ENCODE measurements at regions not wholly inside any gene's neighbourhood (a gene's known extent, or its start where the extent isn't known, plus 50 kb on each side); places are given as distances from the start of the nearest gene placed in this dataset.

DNA sequence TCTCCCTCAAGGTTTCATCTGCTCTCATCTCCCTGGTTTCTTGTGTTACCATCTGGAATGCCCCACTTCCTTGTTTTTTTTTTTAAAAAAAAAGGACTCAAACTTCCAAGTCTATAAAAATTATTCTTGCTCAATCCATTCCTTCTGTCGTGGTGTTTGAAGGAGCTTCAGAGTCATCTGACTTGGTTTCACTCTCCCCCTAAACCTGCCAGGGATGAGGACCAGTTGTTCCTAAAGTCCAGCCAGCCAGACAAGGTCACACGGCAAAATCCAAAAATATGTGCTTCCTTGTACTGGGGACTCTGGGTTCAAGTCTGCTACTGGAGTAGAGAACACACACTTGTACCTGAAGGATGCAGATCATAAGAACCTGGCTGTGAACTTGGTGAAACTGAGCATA lies 84.5 kb upstream of the GPM6B start:
- no peak overlapping the region for H3K27ac ChIP-seq
- TF ChIP-seq, protein P1, sequence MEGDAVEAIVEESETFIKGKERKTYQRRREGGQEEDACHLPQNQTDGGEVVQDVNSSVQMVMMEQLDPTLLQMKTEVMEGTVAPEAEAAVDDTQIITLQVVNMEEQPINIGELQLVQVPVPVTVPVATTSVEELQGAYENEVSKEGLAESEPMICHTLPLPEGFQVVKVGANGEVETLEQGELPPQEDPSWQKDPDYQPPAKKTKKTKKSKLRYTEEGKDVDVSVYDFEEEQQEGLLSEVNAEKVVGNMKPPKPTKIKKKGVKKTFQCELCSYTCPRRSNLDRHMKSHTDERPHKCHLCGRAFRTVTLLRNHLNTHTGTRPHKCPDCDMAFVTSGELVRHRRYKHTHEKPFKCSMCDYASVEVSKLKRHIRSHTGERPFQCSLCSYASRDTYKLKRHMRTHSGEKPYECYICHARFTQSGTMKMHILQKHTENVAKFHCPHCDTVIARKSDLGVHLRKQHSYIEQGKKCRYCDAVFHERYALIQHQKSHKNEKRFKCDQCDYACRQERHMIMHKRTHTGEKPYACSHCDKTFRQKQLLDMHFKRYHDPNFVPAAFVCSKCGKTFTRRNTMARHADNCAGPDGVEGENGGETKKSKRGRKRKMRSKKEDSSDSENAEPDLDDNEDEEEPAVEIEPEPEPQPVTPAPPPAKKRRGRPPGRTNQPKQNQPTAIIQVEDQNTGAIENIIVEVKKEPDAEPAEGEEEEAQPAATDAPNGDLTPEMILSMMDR (IDR thresholded peaks at IDR 0.05; ENCODE audit: low read depth, low read length, missing control alignments), result no peak
- H3K4me3 ChIP-seq (ENCODE audit: low read depth, low read length), result no peak overlapping the region
- H3K27me3 ChIP-seq (replicated peaks), result no peaks in the 10 kb centered on the region
- H3K36me3 ChIP-seq (replicated peaks), result no peaks in the 10 kb centered on the region
- DNase-seq, result no peak
- in situ Hi-C loops (cut with HindIII; ENCODE audit: low pct_ligation_motif_present, low sequenced_read_pairs), result no loop called here

DNA sequence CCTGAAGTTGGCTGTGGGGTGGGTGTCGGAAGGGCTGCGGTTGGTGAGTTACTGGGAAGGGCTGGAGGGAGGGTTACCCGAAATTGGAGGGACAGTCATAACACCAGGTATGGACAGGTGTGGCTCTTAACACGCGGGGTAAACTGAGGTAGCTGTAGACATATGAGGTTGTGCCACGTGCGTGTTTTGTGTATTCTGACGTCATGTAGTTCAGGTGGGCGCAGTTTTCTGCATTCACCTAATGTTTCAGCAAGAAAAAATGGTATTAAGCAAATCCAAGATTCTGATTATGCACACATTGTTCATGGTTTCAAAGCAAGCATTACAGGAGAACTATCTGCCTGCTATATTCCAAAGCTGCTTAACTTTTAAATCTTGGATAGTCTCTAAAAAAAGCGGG lies 83.5 kb upstream of the GPM6B start:
- no peak for DNase-seq

DNA sequence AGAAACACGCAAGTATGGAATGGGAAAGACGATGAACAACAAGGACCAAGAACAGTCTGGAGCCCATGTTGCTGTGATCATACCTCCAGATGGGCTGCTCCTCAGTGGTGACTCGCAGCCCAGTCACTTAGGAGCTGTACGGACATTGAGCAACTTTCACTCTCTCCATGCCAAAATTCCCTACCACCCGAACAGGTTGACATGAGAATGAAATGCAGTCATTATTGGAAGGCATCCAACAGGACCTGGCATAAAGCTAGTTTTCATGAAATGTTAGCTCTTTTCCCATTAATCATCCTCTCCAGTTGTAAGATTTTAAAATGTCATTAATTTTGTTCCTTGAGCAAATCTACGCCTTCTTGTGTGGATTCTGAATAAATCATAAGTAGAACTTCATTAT lies 82.7 kb upstream of the GPM6B start:
- in situ Hi-C loops (cut with HindIII; ENCODE audit: low pct_ligation_motif_present, low sequenced_read_pairs), result no loop called here
- peak; percentile 73 for DNase-seq
- H3K27me3 ChIP-seq (replicated peaks), result no peaks in the 10 kb centered on the region
- no peak overlapping the region for H3K27ac ChIP-seq
- TF ChIP-seq, protein P1 (IDR thresholded peaks at IDR 0.05; ENCODE audit: low read depth, low read length, missing control alignments), result no peak
- no peak overlapping the region for H3K4me3 ChIP-seq (ENCODE audit: low read depth, low read length)
- no peaks in the 10 kb centered on the region for H3K36me3 ChIP-seq (replicated peaks)

More for the DNA sequence above, 83.5 kb upstream of the GPM6B start:
- in situ Hi-C loops (cut with HindIII; ENCODE audit: low pct_ligation_motif_present, low sequenced_read_pairs), result no loop called here
- H3K27me3 ChIP-seq (replicated peaks), result no peaks in the 10 kb centered on the region
- no peaks in the 10 kb centered on the region for H3K36me3 ChIP-seq (replicated peaks)
- TF ChIP-seq, protein P1 (IDR thresholded peaks at IDR 0.05; ENCODE audit: low read depth, low read length, missing control alignments), result no peak
- H3K4me3 ChIP-seq (ENCODE audit: low read depth, low read length), result no peak overlapping the region
- no peak overlapping the region for H3K27ac ChIP-seq

DNA sequence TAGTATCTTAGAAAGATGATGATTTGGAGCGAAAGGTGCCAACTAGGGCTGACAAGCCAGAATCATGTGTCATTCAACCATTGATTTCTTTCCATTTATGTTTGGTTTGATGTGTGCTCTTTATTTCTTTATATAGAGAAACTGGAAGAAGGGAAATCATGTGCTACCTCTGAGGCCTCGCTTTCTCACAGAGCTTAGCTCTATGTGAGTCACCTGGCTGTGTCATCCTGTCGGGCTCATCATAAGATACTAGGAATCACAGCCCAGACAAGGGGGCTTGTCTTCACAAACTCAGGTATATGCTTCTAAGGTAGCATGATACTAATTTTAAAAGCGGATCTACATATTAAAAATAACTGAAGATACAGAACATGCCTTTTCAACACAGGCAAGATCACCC lies 81.7 kb upstream of the GPM6B start:
- TF ChIP-seq, protein P1 (IDR thresholded peaks at IDR 0.05; ENCODE audit: low read depth, low read length, missing control alignments), result no peak
- H3K4me3 ChIP-seq (ENCODE audit: low read depth, low read length), result no peak overlapping the region
- no peaks in the 10 kb centered on the region for H3K27me3 ChIP-seq (replicated peaks)
- no peak for DNase-seq
- in situ Hi-C loops (cut with HindIII; ENCODE audit: low pct_ligation_motif_present, low sequenced_read_pairs), result no loop called here
- no peak overlapping the region for H3K27ac ChIP-seq
- H3K36me3 ChIP-seq (replicated peaks), result no peaks in the 10 kb centered on the region

DNA sequence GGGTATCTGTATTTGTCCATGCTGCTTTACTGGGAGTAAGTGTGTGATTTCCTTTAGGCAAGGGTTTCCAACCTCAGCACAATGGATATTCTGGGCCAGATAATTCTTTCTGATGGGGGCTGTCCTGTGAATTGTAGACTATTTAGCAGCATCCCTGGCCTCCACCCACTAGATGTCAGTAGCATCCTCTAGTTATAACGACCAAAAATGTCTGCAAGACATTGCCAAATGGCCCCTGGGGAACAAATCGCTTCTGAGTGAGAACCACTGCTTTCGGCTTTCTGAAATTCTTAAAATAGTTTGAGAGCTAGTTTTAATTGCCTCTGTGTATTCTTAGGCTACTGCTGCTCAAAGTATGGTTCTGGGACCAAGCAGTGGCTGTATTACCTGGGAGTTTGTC lies 81.2 kb upstream of the GPM6B start:
- peak; percentile 6 for DNase-seq
- TF ChIP-seq, protein P1 (IDR thresholded peaks at IDR 0.05; ENCODE audit: low read depth, low read length, missing control alignments), result peak; percentile 55
- H3K36me3 ChIP-seq (replicated peaks), result no peaks in the 10 kb centered on the region
- no peak overlapping the region for H3K4me3 ChIP-seq (ENCODE audit: low read depth, low read length)
- no peak overlapping the region for H3K27ac ChIP-seq
- H3K27me3 ChIP-seq (replicated peaks), result no peaks in the 10 kb centered on the region
- in situ Hi-C loops (cut with HindIII; ENCODE audit: low pct_ligation_motif_present, low sequenced_read_pairs), result no loop called here

DNA sequence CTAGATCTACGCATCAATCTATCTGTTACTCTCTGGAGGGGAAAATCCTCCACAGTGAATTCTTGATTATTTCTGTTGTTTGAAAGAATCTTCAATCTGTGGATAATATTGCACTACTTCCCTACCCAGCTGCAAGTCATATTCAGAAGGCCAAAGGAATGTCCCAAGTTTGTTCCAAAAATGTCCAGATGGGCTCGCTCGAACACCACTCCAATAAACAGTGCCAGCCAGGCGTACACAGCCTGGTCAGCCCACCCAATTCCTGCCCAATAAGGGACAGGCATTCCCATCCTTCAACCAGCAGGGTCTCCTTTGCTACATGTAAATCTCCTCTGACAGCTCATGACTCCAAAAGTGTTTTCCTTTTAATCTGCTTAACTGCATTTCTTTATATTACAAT lies 80.7 kb upstream of the GPM6B start:
- no peak overlapping the region for H3K4me3 ChIP-seq (ENCODE audit: low read depth, low read length)
- DNase-seq, result no peak
- no peak overlapping the region for H3K27ac ChIP-seq
- no peaks in the 10 kb centered on the region for H3K36me3 ChIP-seq (replicated peaks)
- in situ Hi-C loops (cut with HindIII; ENCODE audit: low pct_ligation_motif_present, low sequenced_read_pairs), result no loop called here
- H3K27me3 ChIP-seq (replicated peaks), result no peaks in the 10 kb centered on the region
- TF ChIP-seq, protein P1 (IDR thresholded peaks at IDR 0.05; ENCODE audit: low read depth, low read length, missing control alignments), result no peak

All from brain microvascular endothelial cell (primary cell).